SK-N-MC (cell line): ENCODE measurements at regions not wholly inside any gene's neighbourhood (a gene's known extent, or its start where the extent isn't known, plus 50 kb on each side); places are given as distances from the start of the nearest gene placed in this dataset.

Source experiments
- EZH2 ChIP-seq: fragments of 200-600 bp; sonication (generic); IDR thresholded peaks from one replicate; pipeline ENCODE4 v1.6.1; 2017; ENCODE audit warnings: antibody characterized with exemption
- FOXP2 ChIP-seq: optimal IDR thresholded peaks from 2 replicates; pipeline ENCODE3; 2011; ENCODE audit warnings: mild to moderate bottlenecking, moderate library complexity; ENCODE audit not compliant: insufficient read depth; ENCODE audit errors: extremely low read length, control extremely low read depth
- POLR2AphosphoS5 ChIP-seq: IDR thresholded peaks from 2 replicates; pipeline ENCODE4 v1.6.1; 2012; ENCODE audit warnings: mild to moderate bottlenecking, low read depth, low read length, borderline replicate concordance

DNA sequence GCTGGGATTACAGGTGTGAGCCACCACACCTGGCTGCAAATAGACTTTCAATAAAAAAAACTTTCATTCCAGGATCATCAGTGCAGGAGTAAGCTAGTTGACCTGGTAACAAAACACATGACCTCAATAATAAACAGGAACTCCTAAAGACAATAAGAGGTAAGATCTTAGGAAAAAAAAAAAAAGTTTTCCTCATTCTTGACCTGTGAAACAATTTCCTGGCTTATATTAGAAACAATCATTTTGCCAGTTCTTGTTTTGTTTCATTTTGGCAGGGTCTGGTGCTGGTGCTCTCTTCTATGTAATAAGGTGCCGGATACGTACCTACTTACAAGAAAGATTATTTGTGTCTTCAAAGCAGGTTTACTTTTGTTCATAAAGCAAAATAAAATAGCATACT lies 90.6 kb upstream of the AMN1 start:
- TF ChIP-seq POLR2AphosphoS5 (no peak), EZH2 (no peak), FOXP2 (no peak)
